HCT116 (cell line): ENCODE measurements at regions not wholly inside any gene's neighbourhood (a gene's known extent, or its start where the extent isn't known, plus 50 kb on each side); places are given as distances from the start of the nearest gene placed in this dataset.

Experiments
- CBX3 ChIP-seq: IDR thresholded peaks from 2 replicates; pipeline ENCODE4 v1.6.1; 2012; ENCODE audit warnings: low read depth
- CTCF ChIP-seq, 3 experiments: fragments of 200-600 bp in 1 of 3; sonication (generic) in 1 of 3; IDR thresholded peaks in 2 of 3; conservative IDR thresholded peaks in 1 of 3; 2 replicates each; pipeline ENCODE4 v1.5.1; 2012 to 2017; ENCODE audit warnings: low read depth in 2 of 3, low read length in 2 of 3, antibody characterized with exemption in 1 of 3, borderline replicate concordance in 1 of 3, control low read depth in 1 of 3, mild to moderate bottlenecking in 1 of 3, mixed read lengths in 1 of 3, mixed run types in 1 of 3, moderate library complexity in 1 of 3; ENCODE audit not compliant: insufficient read depth in 1 of 3
- EZH2 ChIP-seq: fragments of 200-600 bp; sonication (generic); IDR thresholded peaks from 2 replicates; pipeline ENCODE4 v1.6.1; 2017; ENCODE audit warnings: antibody characterized with exemption, mixed run types
- JUND ChIP-seq: IDR thresholded peaks from 2 replicates; pipeline ENCODE4 v1.6.1; 2012
- MAX ChIP-seq: IDR thresholded peaks from 2 replicates; pipeline ENCODE4 v1.6.1; 2012
- POLR2A ChIP-seq: IDR thresholded peaks from 2 replicates; pipeline ENCODE4 v1.7.0; 2011; ENCODE audit warnings: borderline replicate concordance; ENCODE audit not compliant: insufficient read depth, insufficient read length; ENCODE audit errors: extremely low read depth
- POLR2AphosphoS5 ChIP-seq: IDR thresholded peaks from 2 replicates; pipeline ENCODE4 v1.6.1; 2011; ENCODE audit warnings: mild to moderate bottlenecking, low read depth, low read length, moderate library complexity
- RAD21 ChIP-seq: IDR thresholded peaks from 2 replicates; pipeline ENCODE4 v1.6.1; 2012; ENCODE audit warnings: low read depth, mild to moderate bottlenecking
- YY1 ChIP-seq: IDR thresholded peaks from 2 replicates; pipeline ENCODE4 v1.6.1; 2011; ENCODE audit warnings: low read length, low read depth, moderate library complexity, mild to moderate bottlenecking; ENCODE audit not compliant: insufficient replicate concordance; ENCODE audit errors: extremely low read depth
- ZNF274 ChIP-seq: fragments of 200-500 bp; sonication (Bioruptor generic); IDR thresholded peaks from 2 replicates; pipeline ENCODE4 v1.6.1; 2014; ENCODE audit warnings: mild to moderate bottlenecking, low read depth, low read length, inconsistent platforms
- TF ChIP-seq, protein P1 (sequence below): IDR thresholded peaks from 2 replicates; pipeline ENCODE4 v1.6.1; 2011; ENCODE audit warnings: mild to moderate bottlenecking, low read length, moderate library complexity; ENCODE audit not compliant: insufficient replicate concordance; ENCODE audit errors: extremely low read depth

DNA sequence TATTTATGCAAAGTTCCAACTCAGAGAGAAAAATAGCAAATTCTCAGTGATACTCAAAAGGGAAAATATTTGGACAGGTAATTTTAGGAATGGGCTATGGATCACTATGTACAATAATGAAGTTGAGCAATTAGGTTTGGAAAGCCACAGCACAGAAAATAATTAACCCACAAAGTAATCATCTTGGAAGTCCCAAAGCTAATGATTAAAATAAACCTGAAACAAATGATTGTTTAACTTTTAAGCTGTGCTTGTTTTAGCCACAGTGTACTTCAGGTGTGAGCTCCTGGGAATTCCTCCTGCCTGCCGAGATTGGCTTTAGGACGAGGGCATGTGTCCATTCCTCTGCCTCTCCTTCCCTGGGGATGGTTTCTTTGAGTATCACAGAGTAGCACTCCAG, 403.9 kb downstream of the ZSWIM6 start:
- TF ChIP-seq CTCF (IDR thresholded peaks at IDR 0.05 in 2 of 3, conservative IDR thresholded peaks at IDR 0.05 in 1 of 3; ENCODE audit: borderline replicate concordance in 1 of 3, insufficient read depth in 1 of 3, low read depth in 2 of 3, low read length in 2 of 3), result no peak
- TF ChIP-seq POLR2A, result no peak
- no peak for TF ChIP-seq ZNF274
- TF ChIP-seq CBX3, result no peak
- TF ChIP-seq, protein P1, sequence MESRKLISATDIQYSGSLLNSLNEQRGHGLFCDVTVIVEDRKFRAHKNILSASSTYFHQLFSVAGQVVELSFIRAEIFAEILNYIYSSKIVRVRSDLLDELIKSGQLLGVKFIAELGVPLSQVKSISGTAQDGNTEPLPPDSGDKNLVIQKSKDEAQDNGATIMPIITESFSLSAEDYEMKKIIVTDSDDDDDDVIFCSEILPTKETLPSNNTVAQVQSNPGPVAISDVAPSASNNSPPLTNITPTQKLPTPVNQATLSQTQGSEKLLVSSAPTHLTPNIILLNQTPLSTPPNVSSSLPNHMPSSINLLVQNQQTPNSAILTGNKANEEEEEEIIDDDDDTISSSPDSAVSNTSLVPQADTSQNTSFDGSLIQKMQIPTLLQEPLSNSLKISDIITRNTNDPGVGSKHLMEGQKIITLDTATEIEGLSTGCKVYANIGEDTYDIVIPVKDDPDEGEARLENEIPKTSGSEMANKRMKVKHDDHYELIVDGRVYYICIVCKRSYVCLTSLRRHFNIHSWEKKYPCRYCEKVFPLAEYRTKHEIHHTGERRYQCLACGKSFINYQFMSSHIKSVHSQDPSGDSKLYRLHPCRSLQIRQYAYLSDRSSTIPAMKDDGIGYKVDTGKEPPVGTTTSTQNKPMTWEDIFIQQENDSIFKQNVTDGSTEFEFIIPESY, result no peak
- TF ChIP-seq MAX, result no peak
- no peak for TF ChIP-seq EZH2
- TF ChIP-seq POLR2AphosphoS5, result no peak
- no peak for TF ChIP-seq RAD21
- no peak for TF ChIP-seq JUND
- no peak for TF ChIP-seq YY1
